CD14-positive monocyte (primary cell): ENCODE measurements at regions not wholly inside any gene's neighbourhood (a gene's known extent, or its start where the extent isn't known, plus 50 kb on each side); places are given as distances from the start of the nearest gene placed in this dataset.

Experiments used
- DNase-seq, 3 donors: peaks; one replicate each; pipeline ENCODE4 v3.0.0-alpha.2; 2011 to 2022
- H2AFZ ChIP-seq: 2 replicates; pipeline ENCODE4 v1.6.0; 2012; ENCODE audit warnings: mild to moderate bottlenecking, low read depth, low read length, inconsistent platforms; ENCODE audit not compliant: insufficient read depth, poor library complexity, severe bottlenecking
- H3K27ac ChIP-seq, 2 donors: 1 replicate in 1 of 2; 2 replicates in 1 of 2; pipeline ENCODE4 v1.5.1; 2012 to 2013; ENCODE audit warnings: low read length in 2 of 2, control low read depth in 1 of 2, inconsistent platforms in 1 of 2, low read depth in 1 of 2, mild to moderate bottlenecking in 1 of 2
- H3K27me3 ChIP-seq, 2 donors: one replicate each; pipeline versions ENCODE4 v1.6.0 to v1.6.1; 2011 to 2013; ENCODE audit warnings: low read length in 2 of 2; ENCODE audit not compliant: control insufficient read depth in 2 of 2, insufficient read depth in 2 of 2
- H3K36me3 ChIP-seq, 2 donors: replicated peaks in 1 of 2; 1 replicate in 1 of 2; 2 replicates in 1 of 2; pipeline versions ENCODE4 v1.5.1 to v1.6.1; 2012 to 2013; ENCODE audit warnings: low read length in 2 of 2, control low read depth in 1 of 2, inconsistent platforms in 1 of 2, mild to moderate bottlenecking in 1 of 2; ENCODE audit not compliant: insufficient read depth in 2 of 2, control insufficient read depth in 1 of 2
- H3K4me1 ChIP-seq, 2 donors: 1 replicate in 1 of 2; 2 replicates in 1 of 2; pipeline versions ENCODE4 v1.5.1 to v1.6.1; 2012 to 2013; ENCODE audit warnings: low read length in 2 of 2, control low read depth in 1 of 2, inconsistent platforms in 1 of 2, mild to moderate bottlenecking in 1 of 2, moderate library complexity in 1 of 2; ENCODE audit not compliant: insufficient read depth in 2 of 2, control insufficient read depth in 1 of 2
- H3K4me2 ChIP-seq: replicated peaks from 2 replicates; pipeline ENCODE3; 2012; ENCODE audit warnings: low read length, moderate library complexity, mild to moderate bottlenecking; ENCODE audit not compliant: poor library complexity, severe bottlenecking; ENCODE audit errors: extremely low read depth
- H3K4me3 ChIP-seq, 3 experiments: fragments of 200-600 bp in 1 of 3; sonication (generic) in 1 of 3; replicated peaks in 1 of 3; 1 replicate in 2 of 3; 2 replicates in 1 of 3; pipeline ENCODE4 v1.5.1; 2011 to 2013; ENCODE audit warnings: low read length in 3 of 3, mild to moderate bottlenecking in 3 of 3, control low read depth in 2 of 3, low read depth in 2 of 3, inconsistent platforms in 1 of 3, moderate library complexity in 1 of 3
- H3K79me2 ChIP-seq: 2 replicates; pipeline ENCODE4 v1.6.0; 2012; ENCODE audit warnings: mild to moderate bottlenecking, control low read depth, inconsistent platforms, low read length, moderate library complexity; ENCODE audit not compliant: insufficient read depth
- H3K9ac ChIP-seq: 2 replicates; pipeline ENCODE4 v1.6.0; 2017; ENCODE audit warnings: low read length, mild to moderate bottlenecking; ENCODE audit not compliant: insufficient read depth, poor library complexity, severe bottlenecking
- H3K9me3 ChIP-seq, 2 donors: replicated peaks in 1 of 2; 1 replicate in 1 of 2; 2 replicates in 1 of 2; pipeline versions ENCODE4 v1.5.1 to v1.6.1; 2012 to 2013; ENCODE audit warnings: low read length in 2 of 2, control low read depth in 1 of 2; ENCODE audit not compliant: control insufficient read depth in 1 of 2, insufficient read depth in 1 of 2
- H4K20me1 ChIP-seq: 2 replicates; pipeline ENCODE4 v1.6.0; 2012; ENCODE audit warnings: mild to moderate bottlenecking, low read length, control low read depth, moderate library complexity; ENCODE audit not compliant: insufficient read depth
- H3K27ac Mint-ChIP-seq, 7 donors: one replicate each; pipeline ENCODE4 v1.8.0; 2020; ENCODE audit warnings: mild to moderate bottlenecking in 7 of 7, mixed read lengths in 7 of 7, moderate library complexity in 6 of 7, inconsistent platforms in 2 of 7
- H3K27me3 Mint-ChIP-seq, 3 donors: one replicate each; pipeline ENCODE4 v1.8.0; 2021 to 2022; ENCODE audit warnings: low read depth in 3 of 3, mild to moderate bottlenecking in 3 of 3, mixed read lengths in 3 of 3, moderate library complexity in 3 of 3, inconsistent platforms in 1 of 3
- H3K36me3 Mint-ChIP-seq, 2 donors: one replicate each; pipeline ENCODE4 v1.8.0; 2020; ENCODE audit warnings: mixed read lengths in 2 of 2, inconsistent platforms in 1 of 2, mild to moderate bottlenecking in 1 of 2
- H3K4me1 Mint-ChIP-seq: one replicate; pipeline ENCODE4 v1.8.0; 2020; ENCODE audit warnings: mild to moderate bottlenecking, mixed read lengths
- H3K4me3 Mint-ChIP-seq, 2 donors: one replicate each; pipeline ENCODE4 v1.8.0; 2020; ENCODE audit warnings: mild to moderate bottlenecking in 2 of 2, mixed read lengths in 2 of 2, moderate library complexity in 1 of 2
- H3K9me3 Mint-ChIP-seq, 7 donors: one replicate each; pipeline ENCODE4 v1.8.0; 2020 to 2022; ENCODE audit warnings: mixed read lengths in 7 of 7, mild to moderate bottlenecking in 6 of 7, moderate library complexity in 6 of 7, inconsistent platforms in 2 of 7
- CTCF ChIP-seq: fragments of 200-600 bp; IDR thresholded peaks from one replicate; pipeline ENCODE4 v1.8.0; 2022; ENCODE audit warnings: antibody characterized with exemption, mild to moderate bottlenecking
- whole genome bisulfite sequencing: methylation state at CpG from one replicate; pipeline ENCODE4 v1.1.5; 2013; ENCODE audit warnings: missing lambda C conversion rate; ENCODE audit not compliant: insufficient coverage; 5-methylcytosine and 5-hydroxymethylcytosine counted together
- intact Hi-C, 2 donors: fragments of 100-400 bp; cut with micrococcal nuclease; formaldehyde crosslinking; loops; one replicate each; pipeline versions ENCODE4 v1.15.0 to v1.15.1; 2023

DNA sequence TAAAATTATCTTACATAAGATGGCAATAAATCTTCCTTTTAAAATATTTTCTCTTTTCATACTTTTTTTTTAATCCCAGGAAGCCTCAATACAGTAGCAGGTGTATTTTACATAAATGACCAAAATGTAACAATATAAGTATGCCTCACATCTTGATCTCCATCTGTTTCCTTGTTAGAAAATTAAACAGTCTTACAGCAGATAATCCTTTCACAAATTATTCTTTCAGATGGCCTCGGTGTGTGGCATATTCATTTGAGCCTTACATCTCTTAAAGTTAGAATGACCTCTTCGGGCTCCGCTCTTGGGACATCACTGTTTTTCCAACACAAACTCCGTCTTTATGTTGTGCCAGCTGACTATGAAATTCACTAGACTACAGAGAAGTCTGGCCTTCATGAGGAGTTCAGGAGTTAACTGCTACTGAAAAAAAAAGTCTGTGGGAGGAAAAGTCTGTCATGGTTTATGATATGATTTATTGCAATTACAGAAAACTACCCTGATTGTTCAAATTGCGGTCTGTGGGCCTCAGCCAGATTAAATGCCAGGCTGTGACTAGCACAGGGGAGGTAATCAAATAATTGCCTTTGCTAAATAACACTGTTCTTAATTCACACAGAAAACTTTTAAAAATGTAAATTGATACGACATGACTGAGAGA is 292.9 kb upstream of the PUM3 start:
- Mint-ChIP-seq H3K4me3 (peak overlapping the region in 1 of 2 donors; percentile 39), H3K4me1 (peaks cover 6% of the 10 kb centered on the region), H3K27ac (no peak overlapping the region), H3K9me3 (peaks cover 0 to 11% (median 7%) of the 10 kb centered on the region in 7 donors), H3K36me3 (no peaks in the 10 kb centered on the region), H3K27me3 (peaks cover 5 to 12% (median 11%) of the 10 kb centered on the region in 3 donors)
- Histone ChIP-seq H3K79me2 (no peaks in the 10 kb centered on the region), H2AFZ (no peak overlapping the region), H3K4me2 (no peak overlapping the region), H3K4me3 (no peak overlapping the region), H3K9ac (no peak overlapping the region), H4K20me1 (no peaks in the 10 kb centered on the region), H3K36me3 (no peaks in the 10 kb centered on the region), H3K4me1 (peaks cover 0 to 3% of the 10 kb centered on the region in 2 donors), H3K27me3 (peaks cover 0 to 5% of the 10 kb centered on the region in 2 donors), H3K27ac (no peak overlapping the region), H3K9me3 (peaks cover 0 to 3% of the 10 kb centered on the region in 2 donors)
- TF ChIP-seq CTCF, result no peak
- intact Hi-C loops, result no loop called here
- 7% methylated on average over 3 of the region's 6 CpGs for whole genome bisulfite sequencing
- no peak for DNase-seq

- TF ChIP-seq CTCF, result no peak
- H3K27ac Mint-ChIP-seq, result no peak overlapping the region
Measured at GRCh38 chr9:3136230-3136629, 292.3 kb upstream of the PUM3 start.

More at GRCh38 chr9:3136230-3136629, 292.3 kb upstream of the PUM3 start:
- H3K4me3 Mint-ChIP-seq, result no peak overlapping the region
- Histone ChIP-seq H3K27me3 (peaks cover 0 to 5% of the 10 kb centered on the region in 2 donors), H3K27ac (no peak overlapping the region), H3K36me3 (no peaks in the 10 kb centered on the region), H3K9me3 (peaks cover 0 to 3% of the 10 kb centered on the region in 2 donors), H3K9ac (no peak overlapping the region), H3K4me1 (peaks cover 0 to 3% of the 10 kb centered on the region in 2 donors), H3K79me2 (no peaks in the 10 kb centered on the region), H3K4me2 (no peak overlapping the region), H4K20me1 (no peaks in the 10 kb centered on the region), H3K4me3 (no peak overlapping the region), H2AFZ (no peak overlapping the region)
- H3K4me1 Mint-ChIP-seq, result peaks cover 6% of the 10 kb centered on the region
- H3K36me3 Mint-ChIP-seq, result no peaks in the 10 kb centered on the region
- WGBS, result no CpG with 5 or more reads among the region's 1 CpG
- peaks cover 0 to 11% (median 7%) of the 10 kb centered on the region in 7 donors for H3K9me3 Mint-ChIP-seq
- intact Hi-C loops, result no loop called here
- no peak for DNase-seq
- peaks cover 5 to 12% (median 11%) of the 10 kb centered on the region in 3 donors for H3K27me3 Mint-ChIP-seq
